ENCODE measurements at regions not wholly inside any gene's neighbourhood (a gene's known extent, or its start where the extent isn't known, plus 50 kb on each side); places are given as distances from the start of the nearest gene placed in this dataset.

DNA sequence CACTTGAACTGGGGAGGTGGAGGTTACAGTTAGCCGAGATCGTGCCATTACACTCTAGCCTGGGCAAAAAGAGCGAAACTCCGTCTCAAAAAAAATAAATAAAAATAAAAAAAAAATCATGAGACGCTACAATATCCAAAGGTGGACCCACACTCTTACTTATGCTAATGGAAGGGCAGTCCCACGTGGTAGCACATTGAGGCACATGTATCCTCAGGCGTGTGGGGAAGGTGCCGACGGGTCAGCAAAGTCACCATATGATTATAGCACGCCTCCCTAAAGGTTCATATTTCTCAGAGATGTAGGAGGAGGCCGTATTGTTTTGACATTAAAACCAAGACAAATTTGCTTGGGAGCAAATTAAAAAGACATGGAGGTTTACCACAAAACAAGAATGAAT lies 201.6 kb downstream of the LRRC70 start:
- Histone ChIP-seq H2BK12ac (ENCODE audit: insufficient read length, low read depth, low read length) (no peak overlapping the region), H3K9me3 (ENCODE audit: control insufficient read depth, low read depth, low read length) (no peaks in the 10 kb centered on the region), H3K4me1 (ENCODE audit: insufficient read depth, low read length) (no peaks in the 10 kb centered on the region), H3K79me2 (ENCODE audit: insufficient read depth, low read length) (no peaks in the 10 kb centered on the region), H2BK120ac (ENCODE audit: low read depth, low read length, poor library complexity, severe bottlenecking) (no peak overlapping the region), H3K79me1 (ENCODE audit: insufficient read depth, low read depth, low read length, poor library complexity, severe bottlenecking) (no peaks in the 10 kb centered on the region), H2BK20ac (ENCODE audit: low read depth, low read length, poor library complexity, severe bottlenecking) (no peak overlapping the region), H2AFZ (ENCODE audit: low read length) (no peak overlapping the region), H4K5ac (ENCODE audit: insufficient read length, low read depth, low read length) (no peak overlapping the region), H3K4me2 (ENCODE audit: insufficient read depth, insufficient read length, low read length) (no peak overlapping the region), H4K91ac (ENCODE audit: insufficient read length, low read depth, low read length) (no peak overlapping the region), H2BK5ac (ENCODE audit: insufficient read length, low read length) (no peak overlapping the region), H3K23me2 (ENCODE audit: insufficient read length, low read depth, low read length, poor library complexity, severe bottlenecking) (no peaks in the 10 kb centered on the region), H3K27me3 (ENCODE audit: insufficient read depth, low read length) (no peaks in the 10 kb centered on the region), H4K8ac (replicated peaks; ENCODE audit: insufficient read length, low read depth, low read length) (no peak overlapping the region), H4K20me1 (ENCODE audit: control insufficient read depth, insufficient read depth, insufficient read length) (no peaks in the 10 kb centered on the region), H2BK15ac (ENCODE audit: low read depth, low read length) (no peak overlapping the region), H3K27ac (ENCODE audit: insufficient read length, low read depth, low read length) (no peak overlapping the region), H2AK5ac (ENCODE audit: insufficient read length, low read length) (no peak overlapping the region), H3K23ac (ENCODE audit: insufficient read length, low read depth, low read length) (no peak overlapping the region), H3K18ac (ENCODE audit: insufficient read length, low read depth, low read length) (no peak overlapping the region), H3T11ph (ENCODE audit: low read length) (no peak overlapping the region), H3K9ac (ENCODE audit: extremely low read depth, insufficient read length, low read length) (no peak overlapping the region), H3K4ac (ENCODE audit: low read depth, low read length) (no peak overlapping the region), H3K14ac (ENCODE audit: insufficient read depth, low read length) (no peak overlapping the region), H3K56ac (ENCODE audit: insufficient read length, low read depth, low read length) (no peak overlapping the region)
- WGBS (ENCODE audit: extremely low coverage, insufficient read length, low lambda C conversion rate), result no CpG with 5 or more reads among the region's 11 CpGs
- TF ChIP-seq, protein P1, sequence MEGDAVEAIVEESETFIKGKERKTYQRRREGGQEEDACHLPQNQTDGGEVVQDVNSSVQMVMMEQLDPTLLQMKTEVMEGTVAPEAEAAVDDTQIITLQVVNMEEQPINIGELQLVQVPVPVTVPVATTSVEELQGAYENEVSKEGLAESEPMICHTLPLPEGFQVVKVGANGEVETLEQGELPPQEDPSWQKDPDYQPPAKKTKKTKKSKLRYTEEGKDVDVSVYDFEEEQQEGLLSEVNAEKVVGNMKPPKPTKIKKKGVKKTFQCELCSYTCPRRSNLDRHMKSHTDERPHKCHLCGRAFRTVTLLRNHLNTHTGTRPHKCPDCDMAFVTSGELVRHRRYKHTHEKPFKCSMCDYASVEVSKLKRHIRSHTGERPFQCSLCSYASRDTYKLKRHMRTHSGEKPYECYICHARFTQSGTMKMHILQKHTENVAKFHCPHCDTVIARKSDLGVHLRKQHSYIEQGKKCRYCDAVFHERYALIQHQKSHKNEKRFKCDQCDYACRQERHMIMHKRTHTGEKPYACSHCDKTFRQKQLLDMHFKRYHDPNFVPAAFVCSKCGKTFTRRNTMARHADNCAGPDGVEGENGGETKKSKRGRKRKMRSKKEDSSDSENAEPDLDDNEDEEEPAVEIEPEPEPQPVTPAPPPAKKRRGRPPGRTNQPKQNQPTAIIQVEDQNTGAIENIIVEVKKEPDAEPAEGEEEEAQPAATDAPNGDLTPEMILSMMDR (conservative IDR thresholded peaks at IDR 0.05), result no peak
- H3K4me3 Mint-ChIP-seq, result no peak overlapping the region
- H3K27ac Mint-ChIP-seq, result no peak overlapping the region
- H3K27me3 Mint-ChIP-seq (ENCODE audit: low read depth), result no peaks in the 10 kb centered on the region
- H3K9me3 Mint-ChIP-seq, result no peaks in the 10 kb centered on the region
- no peaks in the 10 kb centered on the region for H3K4me1 Mint-ChIP-seq
- H3K36me3 Mint-ChIP-seq (ENCODE audit: insufficient read depth in 1 of 3, low read depth in 3 of 3), result no peaks in the 10 kb centered on the region
- no peak for DNase-seq

Measured in H9 (cell line).